Gastroesophageal sphincter (tissue), 3 donors: ENCODE measurements at regions not wholly inside any gene's neighbourhood (a gene's known extent, or its start where the extent isn't known, plus 50 kb on each side); places are given as distances from the start of the nearest gene placed in this dataset.

Experiments
- POLR2A ChIP-seq, 2 donors: fragments of 450-650 bp; IDR thresholded peaks; one replicate each; pipeline ENCODE4 v1.6.1; 2017; ENCODE audit warnings: antibody characterized with exemption in 2 of 2, mild to moderate bottlenecking in 2 of 2, moderate library complexity in 1 of 2
- TF ChIP-seq, protein P1 (sequence below), 4 experiments: fragments of 200-600 bp in 2 of 4; fragments of 450-650 bp in 2 of 4; sonication (generic) in 1 of 4; IDR thresholded peaks; one replicate each; pipeline ENCODE4 v1.5.1; 2017 to 2019; ENCODE audit warnings: antibody characterized with exemption in 4 of 4, mild to moderate bottlenecking in 2 of 4, moderate library complexity in 2 of 4

DNA sequence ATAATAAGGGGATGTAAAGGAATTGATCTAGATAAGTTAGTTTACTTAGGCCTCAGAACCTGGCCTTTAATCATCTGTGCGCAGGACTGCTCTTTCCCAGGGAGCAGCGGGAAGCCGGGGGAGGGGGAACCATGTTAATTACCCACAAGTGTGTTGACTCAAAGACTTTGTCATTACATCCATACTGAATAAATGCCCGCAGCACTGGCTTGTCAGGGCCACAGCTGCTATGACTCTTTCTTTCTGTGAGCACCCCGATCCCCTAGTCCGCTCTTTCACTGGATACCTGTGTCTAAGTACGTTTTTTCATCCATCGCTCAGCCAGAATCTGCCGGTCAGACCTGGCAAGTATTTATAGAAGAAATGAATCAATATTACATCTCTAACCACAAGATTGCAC is 249.3 kb upstream of the DMRT1 start:
- TF ChIP-seq, protein P1, sequence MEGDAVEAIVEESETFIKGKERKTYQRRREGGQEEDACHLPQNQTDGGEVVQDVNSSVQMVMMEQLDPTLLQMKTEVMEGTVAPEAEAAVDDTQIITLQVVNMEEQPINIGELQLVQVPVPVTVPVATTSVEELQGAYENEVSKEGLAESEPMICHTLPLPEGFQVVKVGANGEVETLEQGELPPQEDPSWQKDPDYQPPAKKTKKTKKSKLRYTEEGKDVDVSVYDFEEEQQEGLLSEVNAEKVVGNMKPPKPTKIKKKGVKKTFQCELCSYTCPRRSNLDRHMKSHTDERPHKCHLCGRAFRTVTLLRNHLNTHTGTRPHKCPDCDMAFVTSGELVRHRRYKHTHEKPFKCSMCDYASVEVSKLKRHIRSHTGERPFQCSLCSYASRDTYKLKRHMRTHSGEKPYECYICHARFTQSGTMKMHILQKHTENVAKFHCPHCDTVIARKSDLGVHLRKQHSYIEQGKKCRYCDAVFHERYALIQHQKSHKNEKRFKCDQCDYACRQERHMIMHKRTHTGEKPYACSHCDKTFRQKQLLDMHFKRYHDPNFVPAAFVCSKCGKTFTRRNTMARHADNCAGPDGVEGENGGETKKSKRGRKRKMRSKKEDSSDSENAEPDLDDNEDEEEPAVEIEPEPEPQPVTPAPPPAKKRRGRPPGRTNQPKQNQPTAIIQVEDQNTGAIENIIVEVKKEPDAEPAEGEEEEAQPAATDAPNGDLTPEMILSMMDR (IDR thresholded peaks at IDR 0.05), result no peak
- no peak for TF ChIP-seq POLR2A (IDR thresholded peaks at IDR 0.05)
